IMR-90 (cell line): ENCODE measurements at regions not wholly inside any gene's neighbourhood (a gene's known extent, or its start where the extent isn't known, plus 50 kb on each side); places are given as distances from the start of the nearest gene placed in this dataset.

Source experiments
- ATAC-seq: fragments of 200-7000 bp; cut with Tn5 transposase; 2 replicates; pipeline ENCODE4 v1.9.1; 2020; ENCODE audit warnings: low read depth, mild to moderate bottlenecking, moderate library complexity
- BruUV-seq: library from RNA; stranded (reverse); fragments of 400-500 nt; replicated peaks from 2 replicates; lab custom pipeline; 2021; lab: Mats Ljungman, UMichigan
- CTCF ChIA-PET: fragments of 300-600 bp; formaldehyde crosslinking; extraction: SDS; loops from one replicate; lab custom pipeline; 2021; ENCODE audit warnings: antibody characterized with exemption; lab: Yijun Ruan, JAX
- POLR2A ChIA-PET: fragments of 300-600 bp; sonication (Branson Sonifier 250); formaldehyde crosslinking; loops from one replicate; lab custom pipeline; 2022; ENCODE audit warnings: antibody characterized with exemption; ENCODE audit not compliant: unreplicated experiment; lab: Charles Lee
- DNase-seq: peaks from one replicate; pipeline ENCODE4 v3.0.0; 2013
- H2AFZ ChIP-seq: replicated peaks from 2 replicates; pipeline ENCODE3; 2013; ENCODE audit warnings: low read length, mild to moderate bottlenecking; ENCODE audit not compliant: poor library complexity
- H2AK5ac ChIP-seq: 2 replicates; pipeline ENCODE4 v1.6.1; 2013; ENCODE audit warnings: low read depth, low read length, inconsistent platforms
- H2AK9ac ChIP-seq: replicated peaks from 2 replicates; pipeline ENCODE3; 2013; ENCODE audit warnings: mild to moderate bottlenecking, low read depth, low read length, moderate library complexity; ENCODE audit not compliant: poor library complexity
- H2BK120ac ChIP-seq: 2 replicates; pipeline ENCODE4 v1.6.1; 2013; ENCODE audit warnings: low read depth, low read length, inconsistent platforms
- H2BK15ac ChIP-seq: 3 replicates; pipeline ENCODE4 v1.6.1; 2013; ENCODE audit warnings: low read depth, low read length, inconsistent platforms
- H2BK20ac ChIP-seq: 2 replicates; pipeline ENCODE4 v1.6.1; 2013; ENCODE audit warnings: low read depth, mild to moderate bottlenecking, inconsistent platforms, low read length, moderate library complexity
- H2BK5ac ChIP-seq: 2 replicates; pipeline ENCODE4 v1.6.1; 2013; ENCODE audit warnings: mild to moderate bottlenecking, low read depth, low read length, inconsistent platforms; ENCODE audit not compliant: poor library complexity, severe bottlenecking
- H3K14ac ChIP-seq: replicated peaks from 2 replicates; pipeline ENCODE4 v1.6.1; 2013; ENCODE audit warnings: low read depth, low read length, inconsistent platforms
- H3K18ac ChIP-seq: 2 replicates; pipeline ENCODE4 v1.6.1; 2013; ENCODE audit warnings: low read depth, low read length, control low read depth
- H3K23ac ChIP-seq: 2 replicates; pipeline ENCODE4 v1.6.1; 2013; ENCODE audit warnings: low read depth, low read length, inconsistent platforms
- H3K27ac ChIP-seq: 2 replicates; pipeline ENCODE4 v1.5.1; 2013; ENCODE audit warnings: mild to moderate bottlenecking, control low read depth, low read length; ENCODE audit not compliant: insufficient read depth
- H3K27me3 ChIP-seq: 2 replicates; pipeline ENCODE4 v1.6.1; 2013; ENCODE audit warnings: low read length; ENCODE audit not compliant: control insufficient read depth, insufficient read depth
- H3K36me3 ChIP-seq: 2 replicates; pipeline ENCODE4 v1.6.1; 2013; ENCODE audit warnings: low read length, mixed read lengths; ENCODE audit not compliant: control insufficient read depth, insufficient read depth
- H3K4ac ChIP-seq: 2 replicates; pipeline ENCODE4 v1.6.1; 2013; ENCODE audit warnings: low read depth, low read length, inconsistent platforms
- H3K4me1 ChIP-seq: 2 replicates; pipeline ENCODE4 v1.6.1; 2013; ENCODE audit warnings: low read length, mixed read lengths; ENCODE audit not compliant: control insufficient read depth, insufficient read depth
- H3K4me2 ChIP-seq: 2 replicates; pipeline ENCODE4 v1.6.1; 2013; ENCODE audit warnings: low read depth, mild to moderate bottlenecking, control low read depth, low read length, moderate library complexity
- H3K4me3 ChIP-seq: 2 replicates; pipeline ENCODE4 v1.5.1; 2013; ENCODE audit warnings: low read depth, mild to moderate bottlenecking, control low read depth, low read length, moderate library complexity; ENCODE audit not compliant: insufficient read depth
- H3K56ac ChIP-seq: 2 replicates; pipeline ENCODE4 v1.6.1; 2013; ENCODE audit warnings: low read length, inconsistent platforms; ENCODE audit not compliant: insufficient read depth; ENCODE audit errors: extremely low read depth
- H3K79me1 ChIP-seq, 2 experiments: 2 replicates each; pipeline ENCODE4 v1.6.1; 2013; ENCODE audit warnings: low read length in 2 of 2, inconsistent platforms in 1 of 2, low read depth in 1 of 2
- H3K9ac ChIP-seq: 2 replicates; pipeline ENCODE4 v1.6.1; 2013; ENCODE audit warnings: low read depth, low read length, control low read depth
- H3K9me1 ChIP-seq: 2 replicates; pipeline ENCODE4 v1.6.1; 2013; ENCODE audit warnings: low read length, inconsistent platforms; ENCODE audit not compliant: insufficient read depth
- H3K9me3 ChIP-seq: 2 replicates; pipeline ENCODE4 v1.6.1; 2013; ENCODE audit warnings: low read length; ENCODE audit not compliant: control insufficient read depth, insufficient read depth
- H4K20me1 ChIP-seq: 2 replicates; pipeline ENCODE4 v1.6.1; 2013; ENCODE audit warnings: low read length, inconsistent platforms; ENCODE audit not compliant: insufficient read depth
- H4K5ac ChIP-seq: 2 replicates; pipeline ENCODE4 v1.6.1; 2013; ENCODE audit warnings: mild to moderate bottlenecking, low read depth, low read length, control low read depth
- H4K8ac ChIP-seq, 2 experiments: 2 replicates each; pipeline ENCODE4 v1.6.1; 2013; ENCODE audit warnings: low read depth in 2 of 2, low read length in 2 of 2, control low read depth in 1 of 2, inconsistent platforms in 1 of 2
- H4K91ac ChIP-seq: 2 replicates; pipeline ENCODE4 v1.6.1; 2013; ENCODE audit warnings: low read depth, low read length, inconsistent platforms; ENCODE audit not compliant: insufficient read depth
- MXI1 ChIP-seq: IDR thresholded peaks from 2 replicates; pipeline ENCODE4 v1.6.1; 2012; ENCODE audit warnings: low read depth, mild to moderate bottlenecking, low read length, moderate library complexity, borderline replicate concordance
- POLR2A ChIP-seq: IDR thresholded peaks from 2 replicates; pipeline ENCODE4 v1.6.1; 2012; ENCODE audit warnings: mild to moderate bottlenecking, low read depth, low read length
- WGBS, 2 experiments: methylation state at CpG; one replicate each; pipeline versions ENCODE4 v1.1.5 to v1.1.7; 2013; ENCODE audit warnings: missing lambda C conversion rate in 2 of 2; ENCODE audit not compliant: insufficient read length in 1 of 2; ENCODE audit errors: extremely low coverage in 2 of 2; 5-methylcytosine and 5-hydroxymethylcytosine counted together
- dilution Hi-C: fragments of 300-500 bp; cut with HindIII; formaldehyde crosslinking; loops from one replicate; pipeline ENCODE4 v1.14.3; 2018; ENCODE audit warnings: low sequenced_read_pairs; ENCODE audit not compliant: unreplicated experiment
- in situ Hi-C: fragments of 300-500 bp; cut with MboI; formaldehyde crosslinking; loops from 3 replicates; pipeline ENCODE4 v1.14.3; 2019; ENCODE audit warnings: low sequenced_read_pairs, inconsistent platforms, mixed read lengths
- intact Hi-C: fragments of 100-400 bp; cut with micrococcal nuclease; formaldehyde crosslinking; loops from 2 replicates; pipeline ENCODE4 v1.10.0; 2022

DNA sequence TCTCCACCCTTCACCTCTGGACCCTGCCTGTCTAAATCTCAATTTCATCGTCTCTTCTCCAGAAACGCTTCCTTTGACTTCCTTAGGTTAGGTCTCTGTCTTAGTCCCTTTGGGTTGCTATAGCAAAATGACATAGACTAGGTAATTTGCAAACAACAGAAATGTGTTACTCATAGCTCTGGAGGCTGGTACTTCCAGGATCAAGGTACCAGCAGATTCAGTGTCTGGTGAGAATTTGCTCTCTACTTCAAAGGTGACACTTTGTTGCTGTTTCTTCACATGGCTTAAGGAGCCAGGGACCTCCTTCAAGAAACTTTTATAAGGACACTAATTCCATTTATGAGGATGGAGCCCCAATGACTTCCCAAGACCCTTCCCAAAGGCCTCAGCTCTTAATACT is 145.1 kb upstream of the IMPG1 start:
- Histone ChIP-seq H3K18ac (no peak overlapping the region), H3K79me1 (no peaks in the 10 kb centered on the region), H4K91ac (no peak overlapping the region), H3K36me3 (no peaks in the 10 kb centered on the region), H2BK120ac (no peak overlapping the region), H3K27ac (no peak overlapping the region), H3K9me1 (no peaks in the 10 kb centered on the region), H2BK20ac (no peak overlapping the region), H4K20me1 (no peaks in the 10 kb centered on the region), H3K4ac (no peak overlapping the region), H3K9me3 (peaks cover 2% of the 10 kb centered on the region; the same call in 1 of the 2 replicates), H4K5ac (no peak overlapping the region), H4K8ac (no peak overlapping the region), H3K4me1 (no peaks in the 10 kb centered on the region), H3K56ac (no peak overlapping the region), H3K27me3 (no peaks in the 10 kb centered on the region), H2AFZ (no peak overlapping the region), H3K14ac (no peak overlapping the region), H3K9ac (no peak overlapping the region), H2BK15ac (no peak overlapping the region), H3K23ac (no peak overlapping the region), H3K4me3 (no peak overlapping the region), H2BK5ac (no peak overlapping the region), H2AK9ac (no peak overlapping the region), H2AK5ac (no peak overlapping the region), H3K4me2 (no peak overlapping the region)
- DNase-seq (no peak), ATAC-seq (no peak)
- dilution Hi-C loops (no loop called here), in situ Hi-C loops (no loop called here), intact Hi-C loops (no loop called here)
- no CpG with 5 or more reads among the region's 2 CpGs for WGBS, 2 experiments
- no TSS peak for BruUV-seq
- CTCF ChIA-PET: no interaction called here
- no peak for TF ChIP-seq POLR2A
- TF ChIP-seq MXI1: no peak
- POLR2A ChIA-PET: no interaction called here
